RWPE2 (cell line): ENCODE measurements at regions not wholly inside any gene's neighbourhood (a gene's known extent, or its start where the extent isn't known, plus 50 kb on each side); places are given as distances from the start of the nearest gene placed in this dataset.

ENCODE experiments used
- ATAC-seq: fragments of 200-7000 bp; cut with Tn5 transposase; 3 replicates; pipeline ENCODE4 v1.9.1; 2021; ENCODE audit warnings: low read depth
- DNase-seq: peaks from one replicate; pipeline ENCODE4 v3.0.0-alpha.2; 2020; ENCODE audit warnings: low spot score
- H3K27ac ChIP-seq: fragments of 450-650 bp; 2 replicates; pipeline ENCODE4 v1.5.1; 2017; ENCODE audit warnings: mild to moderate bottlenecking; ENCODE audit not compliant: poor library complexity, severe bottlenecking
- H3K27me3 ChIP-seq: fragments of 250-450 bp; sonication (Bioruptor Pico); 2 replicates; pipeline ENCODE4 v1.5.1; 2021; ENCODE audit warnings: mild to moderate bottlenecking, moderate library complexity; ENCODE audit not compliant: insufficient read depth, poor library complexity, severe bottlenecking
- H3K36me3 ChIP-seq: fragments of 250-450 bp; sonication (Bioruptor Pico); 2 replicates; pipeline ENCODE4 v1.5.1; 2020; ENCODE audit warnings: low read depth, mild to moderate bottlenecking, moderate library complexity
- H3K4me1 ChIP-seq: fragments of 250-450 bp; sonication (Bioruptor Pico); 2 replicates; pipeline ENCODE4 v1.5.1; 2021; ENCODE audit warnings: mild to moderate bottlenecking, moderate library complexity; ENCODE audit not compliant: insufficient read depth, poor library complexity, severe bottlenecking
- H3K4me3 ChIP-seq: fragments of 250-450 bp; sonication (Bioruptor Pico); 2 replicates; pipeline ENCODE4 v1.5.1; 2021; ENCODE audit warnings: mild to moderate bottlenecking, moderate library complexity; ENCODE audit not compliant: severe bottlenecking
- H3K9me3 ChIP-seq: fragments of 250-450 bp; sonication (Bioruptor Pico); 2 replicates; pipeline ENCODE4 v1.5.1; 2021; ENCODE audit warnings: mild to moderate bottlenecking, moderate library complexity; ENCODE audit not compliant: severe bottlenecking
- CTCF ChIP-seq: fragments of 450-650 bp; IDR thresholded peaks from one replicate; pipeline ENCODE4 v1.5.1; 2017; ENCODE audit warnings: mild to moderate bottlenecking, moderate library complexity; ENCODE audit not compliant: poor library complexity, severe bottlenecking

- Histone ChIP-seq H3K36me3 (no peaks in the 10 kb centered on the region), H3K27ac (no peak overlapping the region), H3K4me1 (no peaks in the 10 kb centered on the region), H3K4me3 (no peak overlapping the region), H3K9me3 (no peaks in the 10 kb centered on the region), H3K27me3 (peaks cover 45% of the 10 kb centered on the region)
- DNase-seq (no peak), ATAC-seq (no peak)
- TF ChIP-seq CTCF, result no peak
Measured at GRCh38 chr14:93859957-93860356, 67.2 kb upstream of the FAM181A start.

- no peak for TF ChIP-seq CTCF
- peaks cover 45% of the 10 kb centered on the region for H3K27me3 ChIP-seq
- DNase-seq (no peak), ATAC-seq (no peak)
- no peak overlapping the region for H3K4me3 ChIP-seq
- no peaks in the 10 kb centered on the region for H3K4me1 ChIP-seq
- H3K36me3 ChIP-seq, result no peaks in the 10 kb centered on the region
- no peak overlapping the region for H3K27ac ChIP-seq
- no peaks in the 10 kb centered on the region for H3K9me3 ChIP-seq
Measured at GRCh38 chr14:93858896-93859295, 68.2 kb upstream of the FAM181A start.

- no peaks in the 10 kb centered on the region for H3K9me3 ChIP-seq
- no peak for TF ChIP-seq CTCF
- peak; percentile 9; the same call in 1 of the 3 replicates for ATAC-seq
- no peak for DNase-seq
- H3K4me3 ChIP-seq, result no peak overlapping the region
- H3K27me3 ChIP-seq, result peaks cover 45% of the 10 kb centered on the region
- H3K27ac ChIP-seq, result no peak overlapping the region
- no peaks in the 10 kb centered on the region for H3K36me3 ChIP-seq
- H3K4me1 ChIP-seq, result no peaks in the 10 kb centered on the region
Measured at GRCh38 chr14:93857500-93858283, 69.4 kb upstream of the PRIMA1 start.

- H3K36me3 ChIP-seq, result no peaks in the 10 kb centered on the region
- no peak for DNase-seq
- TF ChIP-seq CTCF, result no peak
- H3K4me1 ChIP-seq, result no peaks in the 10 kb centered on the region
- no peak overlapping the region for H3K4me3 ChIP-seq
- H3K9me3 ChIP-seq, result no peaks in the 10 kb centered on the region
- H3K27ac ChIP-seq, result no peak overlapping the region
- H3K27me3 ChIP-seq, result peaks cover 46% of the 10 kb centered on the region
- no peak for ATAC-seq
Measured at GRCh38 chr14:93857081-93857480, 68.8 kb upstream of the PRIMA1 start.

- DNase-seq (no peak), ATAC-seq (no peak)
- Histone ChIP-seq H3K27me3 (peaks cover 54% of the 10 kb centered on the region), H3K27ac (no peak overlapping the region), H3K36me3 (no peaks in the 10 kb centered on the region), H3K4me3 (no peak overlapping the region), H3K4me1 (no peaks in the 10 kb centered on the region), H3K9me3 (no peaks in the 10 kb centered on the region)
- no peak for TF ChIP-seq CTCF
Measured at GRCh38 chr14:93855737-93856136, 67.5 kb upstream of the PRIMA1 start.
